Common myeloid progenitor, CD34-positive (primary cell): ENCODE measurements at regions not wholly inside any gene's neighbourhood (a gene's known extent, or its start where the extent isn't known, plus 50 kb on each side); places are given as distances from the start of the nearest gene placed in this dataset.
"Not testable (repeated sequence)": the region's sequence is repeated elsewhere in the genome, so short reads cannot be mapped to it uniquely, and the experiment has no call there.

ENCODE experiments used
- CTCF ChIA-PET: fragments of 350-600 bp; sonication (Branson Sonifier 250); formaldehyde crosslinking; loops from one replicate; lab custom pipeline; 2021; ENCODE audit warnings: antibody characterized with exemption; lab: Charles Lee
- POLR2A ChIA-PET: fragments of 350-600 bp; sonication (Branson Sonifier 250); formaldehyde crosslinking; loops from one replicate; lab custom pipeline; 2021; ENCODE audit warnings: antibody characterized with exemption; lab: Charles Lee
- DNase-seq, 3 donors: peaks; one replicate each; pipeline versions ENCODE4 v3.0.0 to v3.0.0-alpha.2; 2013
- H3K27ac ChIP-seq, 2 experiments: 1 replicate in 1 of 2; 2 replicates in 1 of 2; pipeline ENCODE4 v1.7.0; 2013; ENCODE audit warnings: inconsistent platforms in 2 of 2, low read length in 2 of 2, mild to moderate bottlenecking in 2 of 2, low read depth in 1 of 2, moderate library complexity in 1 of 2; ENCODE audit not compliant: severe bottlenecking in 2 of 2, insufficient read depth in 1 of 2, poor library complexity in 1 of 2
- H3K27me3 ChIP-seq, 5 experiments: replicated peaks in 2 of 5; 1 replicate in 3 of 5; 2 replicates in 2 of 5; pipeline versions ENCODE4 v1.6.1 to v1.7.0; 2013; ENCODE audit warnings: low read length in 4 of 5, mild to moderate bottlenecking in 2 of 5, moderate library complexity in 2 of 5, inconsistent platforms in 1 of 5; ENCODE audit not compliant: insufficient read depth in 5 of 5, control insufficient read depth in 4 of 5
- H3K36me3 ChIP-seq, 4 experiments: 1 replicate in 2 of 4; 2 replicates in 2 of 4; pipeline versions ENCODE4 v1.6.1 to v1.7.0; 2013; ENCODE audit warnings: low read length in 3 of 4, control low read depth in 1 of 4, mild to moderate bottlenecking in 1 of 4; ENCODE audit not compliant: control insufficient read depth in 4 of 4, insufficient read depth in 4 of 4
- H3K4me1 ChIP-seq, 4 experiments: 1 replicate in 3 of 4; 2 replicates in 1 of 4; pipeline versions ENCODE4 v1.6.1 to v1.7.1; 2013; ENCODE audit warnings: low read length in 3 of 4, mild to moderate bottlenecking in 3 of 4, control low read depth in 1 of 4, inconsistent platforms in 1 of 4, moderate library complexity in 1 of 4; ENCODE audit not compliant: control insufficient read depth in 4 of 4, insufficient read depth in 4 of 4; ENCODE audit errors: control extremely low read depth in 1 of 4
- H3K4me3 ChIP-seq, 7 experiments: 1 replicate in 4 of 7; 2 replicates in 3 of 7; pipeline versions ENCODE4 v1.5.1 to v1.7.0; 2013; ENCODE audit warnings: mild to moderate bottlenecking in 7 of 7, low read length in 6 of 7, moderate library complexity in 6 of 7, inconsistent platforms in 2 of 7, low read depth in 2 of 7, control low read depth in 1 of 7; ENCODE audit not compliant: insufficient read depth in 4 of 7, control insufficient read depth in 1 of 7; ENCODE audit errors: extremely low read depth in 1 of 7
- H3K9me3 ChIP-seq, 5 experiments: 1 replicate in 4 of 5; 2 replicates in 1 of 5; pipeline versions ENCODE4 v1.6.1 to v1.7.1; 2013; ENCODE audit warnings: low read length in 4 of 5, mild to moderate bottlenecking in 2 of 5, inconsistent platforms in 1 of 5, low read depth in 1 of 5, moderate library complexity in 1 of 5; ENCODE audit not compliant: control insufficient read depth in 4 of 5, insufficient read depth in 2 of 5; ENCODE audit errors: control extremely low read depth in 1 of 5
- WGBS: methylation state at CpG from one replicate; pipeline ENCODE4 v1.1.5; 2013; ENCODE audit not compliant: insufficient coverage; 5-methylcytosine and 5-hydroxymethylcytosine counted together

GRCh38 chr4:132437117-132437516 lies 712.0 kb upstream of the PCDH10 start:
- Histone ChIP-seq H3K27me3 (no peaks in the 10 kb centered on the region), H3K4me1 (no peaks in the 10 kb centered on the region), H3K9me3 (no peaks in the 10 kb centered on the region), H3K27ac (no peak overlapping the region), H3K4me3 (no peak overlapping the region), H3K36me3 (no peaks in the 10 kb centered on the region)
- no peak for DNase-seq
- POLR2A ChIA-PET, result no interaction called here
- CTCF ChIA-PET, result no interaction called here

- ChIA-PET POLR2A (no interaction called here), CTCF (no interaction called here)
- Histone ChIP-seq H3K4me3 (no peak overlapping the region), H3K9me3 (peaks cover 0 to 5% (median 0%) of the 10 kb centered on the region in 5 experiments), H3K27me3 (no peaks in the 10 kb centered on the region), H3K4me1 (no peaks in the 10 kb centered on the region), H3K36me3 (no peaks in the 10 kb centered on the region), H3K27ac (no peak overlapping the region)
- DNase-seq, result no peak
- WGBS, result 100% methylated on average over 1 of the region's 3 CpGs
These were observed 703.7 kb upstream of the PCDH10 start for GRCh38 chr4:132445386-132445785.

GRCh38 chr4:132457987-132458386 lies 691.1 kb upstream of the PCDH10 start:
- CTCF ChIA-PET, H3K4me3 ChIP-seq, H3K27me3 ChIP-seq, H3K9me3 ChIP-seq, POLR2A ChIA-PET, H3K27ac ChIP-seq, DNase-seq, H3K36me3 ChIP-seq, H3K4me1 ChIP-seq: not testable (repeated sequence)
- WGBS, result 90% methylated on average over 9 of the region's 9 CpGs

GRCh38 chr4:132479543-132479942 lies 669.6 kb upstream of the PCDH10 start:
- no peak overlapping the region for H3K4me3 ChIP-seq
- no peaks in the 10 kb centered on the region for H3K36me3 ChIP-seq
- H3K27ac ChIP-seq, result no peak overlapping the region
- no peaks in the 10 kb centered on the region for H3K9me3 ChIP-seq
- no peak for DNase-seq
- ChIA-PET CTCF (no interaction called here), POLR2A (no interaction called here)
- H3K27me3 ChIP-seq, result no peaks in the 10 kb centered on the region
- no CpG with 5 or more reads among the region's 2 CpGs for WGBS
- no peaks in the 10 kb centered on the region for H3K4me1 ChIP-seq

- no peaks in the 10 kb centered on the region for H3K27me3 ChIP-seq
- H3K4me1 ChIP-seq, result no peaks in the 10 kb centered on the region
- no peak for DNase-seq
- ChIA-PET POLR2A (no interaction called here), CTCF (no interaction called here)
- no CpG with 5 or more reads among the region's 3 CpGs for WGBS
- no peak overlapping the region for H3K27ac ChIP-seq
- H3K4me3 ChIP-seq, result no peak overlapping the region
- no peaks in the 10 kb centered on the region for H3K9me3 ChIP-seq
- H3K36me3 ChIP-seq, result no peaks in the 10 kb centered on the region
These were observed 660.5 kb upstream of the PCDH10 start for GRCh38 chr4:132488555-132488954.

- H3K4me3 ChIP-seq, result no peak overlapping the region
- no peaks in the 10 kb centered on the region for H3K27me3 ChIP-seq
- POLR2A ChIA-PET, result no interaction called here
- H3K9me3 ChIP-seq, result no peaks in the 10 kb centered on the region
- H3K36me3 ChIP-seq, result no peaks in the 10 kb centered on the region
- no peak for DNase-seq
- H3K27ac ChIP-seq, result no peak overlapping the region
- H3K4me1 ChIP-seq, result no peaks in the 10 kb centered on the region
- CTCF ChIA-PET, result no interaction called here
These were observed 655.6 kb upstream of the PCDH10 start for GRCh38 chr4:132493476-132493875.

- CTCF ChIA-PET, POLR2A ChIA-PET, H3K4me3 ChIP-seq, H3K27ac ChIP-seq, DNase-seq, H3K4me1 ChIP-seq, H3K36me3 ChIP-seq, H3K9me3 ChIP-seq, H3K27me3 ChIP-seq: not testable (repeated sequence)
- WGBS, result 87% methylated on average over 8 of the region's 9 CpGs
These were observed 653.8 kb upstream of the PCDH10 start for GRCh38 chr4:132495267-132495812.
